Activated naive CD8-positive, alpha-beta T cell treated with anti-CD3 and anti-CD28 coated beads, Interleukin-2, amount 10 ng/mL, durations not matched to agents 7 days and 5 days (primary cell): ENCODE measurements at regions not wholly inside any gene's neighbourhood (a gene's known extent, or its start where the extent isn't known, plus 50 kb on each side); places are given as distances from the start of the nearest gene placed in this dataset.

Experiments
- ATAC-seq: fragments of 150-1000 bp; cut with Tn5 transposase; one replicate; pipeline ENCODE4 v1.10.0; 2021; ENCODE audit warnings: low read depth, moderate library complexity
- POLR2A ChIA-PET: fragments of 350-600 bp; sonication (Branson Sonifier 250); formaldehyde crosslinking; loops from one replicate; lab custom pipeline; 2021; ENCODE audit warnings: antibody characterized with exemption; lab: Charles Lee
- DNase-seq: peaks from one replicate; pipeline ENCODE4 v3.0.0; 2021
- H3K27ac Mint-ChIP-seq: one replicate; pipeline ENCODE4 v1.8.0; 2022; ENCODE audit warnings: mild to moderate bottlenecking, mixed read lengths
- H3K27me3 Mint-ChIP-seq: one replicate; pipeline ENCODE4 v1.8.0; 2022; ENCODE audit warnings: mild to moderate bottlenecking, moderate library complexity, mixed read lengths
- H3K36me3 Mint-ChIP-seq: one replicate; pipeline ENCODE4 v1.8.0; 2021; ENCODE audit warnings: mild to moderate bottlenecking, mixed read lengths
- H3K4me1 Mint-ChIP-seq: one replicate; pipeline ENCODE4 v1.8.0; 2021; ENCODE audit warnings: mixed read lengths
- H3K4me3 Mint-ChIP-seq: one replicate; pipeline ENCODE4 v1.8.0; 2022; ENCODE audit warnings: mild to moderate bottlenecking, moderate library complexity, mixed read lengths
- H3K9me3 Mint-ChIP-seq: one replicate; pipeline ENCODE4 v1.8.0; 2021; ENCODE audit warnings: mixed read lengths

DNA sequence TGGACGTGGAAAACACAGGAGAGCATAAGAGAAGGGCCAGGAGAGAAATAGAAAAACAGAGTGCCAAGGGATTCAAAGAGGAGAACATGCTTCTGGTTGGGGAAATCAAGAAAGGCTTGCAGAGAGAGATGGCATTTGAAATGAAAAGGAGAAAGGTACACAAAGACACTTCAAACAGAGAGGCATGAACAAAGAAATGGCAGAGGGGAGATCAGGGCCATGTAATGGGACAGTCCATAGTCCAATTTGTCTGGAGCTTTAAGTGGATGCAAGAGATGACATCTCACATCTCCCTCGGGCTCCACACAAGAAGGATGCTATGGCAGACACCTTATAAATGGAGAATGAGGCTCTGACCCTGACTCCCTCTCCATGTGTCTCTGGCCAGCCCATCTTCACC lies 331.1 kb downstream of the MLLT3 start:
- POLR2A ChIA-PET, result interaction anchor here (0.8 kb wide), 1 partner anchor 16 kb away, joined by 3 read pairs; no protein-coding TSS in a partner anchor
- DNase-seq, result no peak
- no peak overlapping the region for H3K27ac Mint-ChIP-seq

DNA sequence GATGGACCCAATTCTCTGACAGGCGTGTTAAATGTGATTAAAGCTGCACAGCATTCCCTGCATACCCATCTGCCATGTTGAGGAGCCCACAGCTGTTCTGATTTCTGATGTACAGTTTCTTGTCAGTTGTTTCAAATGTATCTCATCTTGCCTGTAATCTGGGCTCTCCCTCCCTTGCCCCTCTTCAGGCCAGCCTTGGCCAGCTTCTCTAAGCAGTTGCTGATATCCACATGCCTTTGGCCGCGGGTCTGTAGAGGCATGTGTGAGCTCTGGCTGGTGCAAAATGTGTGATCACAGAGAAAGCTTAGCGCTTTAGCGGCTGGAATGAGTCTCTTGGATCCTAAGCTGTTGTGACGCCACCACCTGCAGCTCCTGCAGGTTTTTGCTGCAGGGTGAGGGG lies 332.0 kb downstream of the MLLT3 start:
- H3K4me3 Mint-ChIP-seq, result no peak overlapping the region
- POLR2A ChIA-PET, result no interaction called here
- ATAC-seq, result no peak
- H3K27ac Mint-ChIP-seq, result no peak overlapping the region
- H3K27me3 Mint-ChIP-seq, result no peaks in the 10 kb centered on the region
- no peak for DNase-seq
- H3K4me1 Mint-ChIP-seq, result peaks cover 23% of the 10 kb centered on the region
- H3K36me3 Mint-ChIP-seq, result peaks cover 57% of the 10 kb centered on the region
- H3K9me3 Mint-ChIP-seq, result peaks cover 20% of the 10 kb centered on the region

More for the DNA sequence above, 331.1 kb downstream of the MLLT3 start:
- no peak overlapping the region for H3K4me3 Mint-ChIP-seq
- peaks cover 20% of the 10 kb centered on the region for H3K9me3 Mint-ChIP-seq
- no peaks in the 10 kb centered on the region for H3K27me3 Mint-ChIP-seq
- no peak for ATAC-seq
- peaks cover 51% of the 10 kb centered on the region for H3K36me3 Mint-ChIP-seq
- peaks cover 13% of the 10 kb centered on the region for H3K4me1 Mint-ChIP-seq

DNA sequence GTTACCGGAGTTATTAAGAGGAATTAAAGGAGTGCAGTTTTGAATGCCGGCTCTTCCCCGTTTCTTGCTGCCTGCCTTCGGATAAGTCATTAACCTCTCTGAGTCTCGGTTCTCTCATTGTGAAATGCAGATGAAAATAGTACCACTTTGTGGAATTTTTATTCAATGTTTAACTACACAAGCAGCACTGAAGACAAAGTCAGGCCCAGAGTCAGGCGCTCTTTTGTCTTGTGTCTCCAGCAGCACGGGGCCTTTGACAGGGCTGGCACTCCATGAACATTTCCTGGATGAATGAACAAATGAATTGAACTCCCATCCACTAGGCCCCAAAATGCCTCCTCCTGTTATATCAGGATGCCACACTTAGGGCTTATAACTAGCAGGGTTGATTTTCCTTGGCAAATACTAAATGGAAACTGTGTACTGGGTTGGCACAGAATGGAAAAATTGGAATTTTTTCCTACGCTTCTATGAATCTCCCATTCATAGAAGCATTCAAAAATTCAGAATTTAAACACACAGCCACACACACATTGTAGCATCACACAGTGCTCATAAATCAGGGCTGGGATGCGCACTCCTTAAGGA lies 332.8 kb downstream of the MLLT3 start:
- Mint-ChIP-seq H3K9me3 (peaks cover 20% of the 10 kb centered on the region), H3K4me3 (no peak overlapping the region), H3K27ac (peak overlapping the region; percentile 17), H3K4me1 (peaks cover 25% of the 10 kb centered on the region), H3K27me3 (no peaks in the 10 kb centered on the region), H3K36me3 (peaks cover 57% of the 10 kb centered on the region)
- ATAC-seq (no peak), DNase-seq (no peak)
- POLR2A ChIA-PET, result no interaction called here

DNA sequence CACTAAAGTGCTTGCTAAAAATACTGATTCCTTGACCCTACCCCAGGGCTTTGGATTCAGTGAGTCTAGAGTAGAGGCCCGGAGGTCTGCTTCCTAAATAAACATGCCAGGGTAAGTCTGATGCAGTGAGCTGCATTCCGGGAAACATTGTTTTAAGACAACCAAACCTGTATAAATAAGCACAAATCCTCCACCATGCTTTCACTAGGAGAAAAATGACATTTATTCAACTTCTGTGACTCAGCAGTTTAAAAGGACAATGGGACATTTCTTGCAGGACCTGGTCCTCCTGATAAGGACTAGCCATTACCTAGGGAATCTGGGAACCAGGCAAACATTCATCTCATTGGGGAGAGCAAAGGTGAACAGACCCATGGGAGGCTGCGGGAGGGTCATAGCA lies 335.3 kb downstream of the MLLT3 start:
- H3K4me1 Mint-ChIP-seq, result peaks cover 25% of the 10 kb centered on the region
- POLR2A ChIA-PET, result no interaction called here
- no peaks in the 10 kb centered on the region for H3K27me3 Mint-ChIP-seq
- ATAC-seq (no peak), DNase-seq (no peak)
- no peak overlapping the region for H3K27ac Mint-ChIP-seq
- peaks cover 14% of the 10 kb centered on the region for H3K9me3 Mint-ChIP-seq
- peaks cover 48% of the 10 kb centered on the region for H3K36me3 Mint-ChIP-seq
- no peak overlapping the region for H3K4me3 Mint-ChIP-seq

DNA sequence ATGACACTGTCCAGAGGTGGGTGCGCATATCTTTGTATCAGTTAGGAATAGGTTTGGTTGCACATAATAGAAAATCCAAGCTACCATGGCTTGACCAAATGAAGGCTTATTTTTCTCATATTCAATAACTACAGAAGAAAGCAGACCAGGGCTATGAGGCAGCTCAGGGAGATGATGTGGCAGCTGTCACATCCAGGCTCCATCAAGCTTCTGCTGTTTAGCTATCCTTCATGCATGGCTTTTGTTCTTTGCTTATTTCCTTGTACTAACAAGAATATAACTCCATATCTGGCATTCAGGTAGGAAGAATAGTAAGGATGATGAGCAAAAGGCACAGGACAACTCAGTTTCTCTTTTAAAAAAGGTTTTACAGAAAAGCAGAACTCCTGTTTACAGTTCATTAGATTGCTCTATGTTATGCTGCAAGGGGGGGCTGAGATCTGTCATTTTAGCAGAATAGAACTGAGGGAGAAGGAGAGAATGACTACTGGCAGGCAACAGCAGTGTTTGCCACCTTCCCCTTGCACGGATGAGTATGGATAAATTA lies 336.1 kb downstream of the MLLT3 start:
- Mint-ChIP-seq H3K27me3 (no peaks in the 10 kb centered on the region), H3K4me1 (peaks cover 25% of the 10 kb centered on the region), H3K4me3 (no peak overlapping the region), H3K27ac (no peak overlapping the region), H3K36me3 (peaks cover 44% of the 10 kb centered on the region), H3K9me3 (peaks cover 10% of the 10 kb centered on the region)
- POLR2A ChIA-PET, result interaction anchor here (1.0 kb wide), 1 partner anchor 336 kb away, joined by 3 read pairs; the partner anchor contains the start of gene MLLT3
- DNase-seq, result no peak
- no peak for ATAC-seq

DNA sequence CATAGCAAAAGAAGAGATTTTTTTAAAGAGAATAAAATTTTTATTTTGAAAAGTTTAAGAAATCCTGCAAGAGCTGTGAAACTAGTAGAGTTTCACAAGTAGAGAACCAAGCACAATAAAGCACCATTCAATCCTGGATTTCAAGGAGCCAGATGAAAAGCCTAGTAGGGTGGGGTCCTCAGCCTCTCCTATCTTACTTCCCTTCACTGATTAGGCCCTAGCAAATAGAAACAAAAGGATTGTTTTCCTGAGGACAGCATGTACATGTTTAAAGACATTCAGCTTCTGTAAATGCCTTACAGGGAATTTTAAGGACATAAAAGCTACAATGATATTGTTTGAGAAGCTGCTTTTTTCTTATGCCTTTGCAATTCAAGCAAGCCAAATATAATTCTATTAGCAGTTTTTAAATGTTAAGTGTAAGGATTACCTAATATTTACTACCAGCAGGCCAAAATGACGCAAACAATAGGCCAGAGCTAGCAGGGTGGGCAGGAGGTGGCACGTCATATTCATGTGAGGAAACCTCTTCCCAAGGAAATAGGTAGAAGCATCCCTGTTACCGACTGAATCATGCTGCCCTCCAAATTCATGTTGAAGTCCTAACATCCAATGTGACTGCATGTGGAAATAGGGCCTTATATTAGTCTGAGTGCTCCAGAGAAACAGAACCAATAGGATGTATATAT lies 337.6 kb downstream of the MLLT3 start:
- peaks cover 30% of the 10 kb centered on the region for H3K4me1 Mint-ChIP-seq
- DNase-seq (no peak), ATAC-seq (no peak)
- peaks cover 43% of the 10 kb centered on the region for H3K36me3 Mint-ChIP-seq
- peaks cover 14% of the 10 kb centered on the region for H3K9me3 Mint-ChIP-seq
- H3K27ac Mint-ChIP-seq, result no peak overlapping the region
- no peaks in the 10 kb centered on the region for H3K27me3 Mint-ChIP-seq
- POLR2A ChIA-PET, result no interaction called here
- no peak overlapping the region for H3K4me3 Mint-ChIP-seq

DNA sequence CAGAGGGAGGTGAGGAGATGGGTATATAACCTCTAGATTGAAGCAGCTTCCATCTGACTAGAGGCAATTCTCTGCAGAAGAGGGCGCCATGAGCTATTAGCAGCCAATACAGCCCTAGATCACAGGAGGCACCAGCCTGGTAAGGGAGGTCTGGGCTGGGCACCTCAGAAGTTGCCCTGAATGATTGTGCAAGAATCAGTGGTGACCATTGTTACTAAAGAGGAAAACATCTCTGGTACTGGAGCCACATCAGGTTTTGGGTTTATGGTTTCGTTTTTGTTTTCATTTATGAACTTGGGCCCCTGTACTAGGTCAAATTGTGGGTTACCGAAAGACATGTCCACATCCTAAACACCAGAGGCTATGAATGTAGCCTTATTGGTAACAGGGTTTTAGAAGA lies 342.0 kb downstream of the MLLT3 start:
- POLR2A ChIA-PET, result no interaction called here
- Mint-ChIP-seq H3K9me3 (peaks cover 32% of the 10 kb centered on the region), H3K4me3 (no peak overlapping the region), H3K4me1 (peaks cover 15% of the 10 kb centered on the region), H3K36me3 (peaks cover 50% of the 10 kb centered on the region), H3K27ac (peak overlapping the region; percentile 72), H3K27me3 (no peaks in the 10 kb centered on the region)
- ATAC-seq (peak; percentile 50), DNase-seq (no peak)

DNA sequence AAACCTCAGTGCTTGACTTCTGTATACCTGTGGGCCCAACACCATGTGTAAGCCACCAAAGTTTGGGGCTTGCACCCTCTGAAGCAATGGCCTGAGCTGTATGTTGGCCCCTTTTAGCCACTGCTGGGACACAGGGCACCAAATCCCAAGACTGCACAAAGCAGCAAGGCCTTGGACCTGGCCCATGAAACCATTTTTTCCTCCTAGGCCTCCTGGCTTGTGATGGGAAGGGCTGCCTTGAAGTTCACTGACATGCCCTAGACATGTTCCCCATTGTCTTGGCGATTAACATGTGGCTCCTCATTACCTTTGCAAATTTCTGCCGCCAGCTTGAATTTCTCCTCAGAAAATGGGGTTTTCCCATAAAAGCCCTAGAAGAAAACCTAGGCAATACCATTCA lies 345.5 kb downstream of the MLLT3 start:
- Mint-ChIP-seq H3K4me3 (no peak overlapping the region), H3K36me3 (peaks cover 69% of the 10 kb centered on the region), H3K27ac (peak overlapping the region; percentile 12), H3K27me3 (no peaks in the 10 kb centered on the region), H3K9me3 (peaks cover 45% of the 10 kb centered on the region), H3K4me1 (peaks cover 37% of the 10 kb centered on the region)
- no peak for ATAC-seq
- no peak for DNase-seq
- POLR2A ChIA-PET, result no interaction called here

DNA sequence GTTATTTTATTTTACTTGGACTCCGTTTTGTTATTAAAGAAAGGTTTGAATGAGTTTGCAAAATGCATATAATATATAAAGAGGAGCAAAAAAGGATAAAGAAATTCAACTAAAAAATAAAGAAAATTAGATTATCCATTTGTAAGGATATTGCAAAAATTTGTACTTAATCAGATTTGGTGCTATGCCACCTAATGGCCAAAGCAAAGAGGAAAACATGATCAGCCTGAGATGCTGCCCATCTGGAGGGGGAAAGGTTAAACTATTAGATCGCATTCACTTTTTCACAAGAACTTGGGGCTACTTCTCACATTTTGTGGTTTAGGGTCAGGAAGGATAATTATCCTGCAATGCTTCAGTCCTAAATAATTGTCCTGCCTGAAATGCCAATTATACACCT lies 350.6 kb downstream of the MLLT3 start:
- Mint-ChIP-seq H3K4me3 (no peak overlapping the region), H3K36me3 (peaks cover 77% of the 10 kb centered on the region), H3K27ac (no peak overlapping the region), H3K9me3 (peaks cover 36% of the 10 kb centered on the region), H3K4me1 (peaks cover 51% of the 10 kb centered on the region), H3K27me3 (no peaks in the 10 kb centered on the region)
- POLR2A ChIA-PET, result no interaction called here
- no peak for ATAC-seq
- DNase-seq, result no peak

DNA sequence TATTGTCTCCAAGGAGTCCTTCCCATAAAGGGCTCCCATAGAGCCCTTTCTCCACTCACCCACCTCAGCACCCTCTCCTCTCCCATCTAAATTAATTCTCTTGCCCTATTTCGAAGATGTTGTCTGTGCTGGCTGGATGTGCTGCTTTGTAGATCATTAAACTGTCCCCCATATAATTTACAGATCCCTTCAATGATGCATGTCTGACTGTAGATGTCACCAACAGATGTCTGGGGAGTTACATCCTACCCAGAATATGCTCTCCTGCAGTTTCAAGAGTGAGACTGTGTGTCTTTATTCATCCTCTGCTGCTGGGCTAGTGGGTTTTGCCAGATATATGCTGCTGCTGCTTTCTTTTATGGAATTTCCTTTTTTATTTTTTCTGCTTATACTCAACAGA lies 351.2 kb downstream of the MLLT3 start:
- peak; percentile 89 for ATAC-seq
- peaks cover 32% of the 10 kb centered on the region for H3K9me3 Mint-ChIP-seq

DNA sequence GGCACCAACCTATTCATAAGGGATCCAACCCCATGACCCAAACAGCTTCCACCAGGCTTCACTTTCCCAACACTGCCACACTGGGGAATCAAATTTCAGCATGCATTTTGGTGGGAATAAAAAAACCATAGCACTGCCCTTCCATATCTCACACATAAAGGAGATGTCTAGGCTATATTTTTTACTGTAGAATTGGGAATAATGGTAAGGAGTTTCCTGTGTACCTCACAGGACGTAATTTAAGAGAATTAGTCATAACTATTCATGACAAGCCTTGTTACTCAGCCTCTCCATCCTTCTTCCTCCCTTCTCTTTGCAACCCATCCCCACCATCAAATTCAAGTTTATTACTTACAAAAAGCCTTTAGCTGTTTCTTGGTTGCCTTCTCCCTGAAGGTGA lies 352.1 kb downstream of the MLLT3 start:
- Mint-ChIP-seq H3K36me3 (peaks cover 77% of the 10 kb centered on the region), H3K27ac (no peak overlapping the region), H3K4me1 (peaks cover 49% of the 10 kb centered on the region), H3K4me3 (no peak overlapping the region), H3K9me3 (peaks cover 27% of the 10 kb centered on the region), H3K27me3 (no peaks in the 10 kb centered on the region)
- no peak for DNase-seq
- POLR2A ChIA-PET, result interaction anchor here (1.0 kb wide), 2 partner anchors 51 to 61 kb away, joined by 3 read pairs; no protein-coding TSS in a partner anchor
- no peak for ATAC-seq

More for the DNA sequence above, 351.2 kb downstream of the MLLT3 start:
- H3K27ac Mint-ChIP-seq, result peak overlapping the region; percentile 73
- peak overlapping the region; percentile 0 for H3K4me3 Mint-ChIP-seq
- DNase-seq, result no peak
- peaks cover 78% of the 10 kb centered on the region for H3K36me3 Mint-ChIP-seq
- H3K27me3 Mint-ChIP-seq, result no peaks in the 10 kb centered on the region
- peaks cover 51% of the 10 kb centered on the region for H3K4me1 Mint-ChIP-seq
- POLR2A ChIA-PET, result interaction anchor here (1.0 kb wide), 1 partner anchor 50 kb away, joined by 3 read pairs; no protein-coding TSS in a partner anchor

DNA sequence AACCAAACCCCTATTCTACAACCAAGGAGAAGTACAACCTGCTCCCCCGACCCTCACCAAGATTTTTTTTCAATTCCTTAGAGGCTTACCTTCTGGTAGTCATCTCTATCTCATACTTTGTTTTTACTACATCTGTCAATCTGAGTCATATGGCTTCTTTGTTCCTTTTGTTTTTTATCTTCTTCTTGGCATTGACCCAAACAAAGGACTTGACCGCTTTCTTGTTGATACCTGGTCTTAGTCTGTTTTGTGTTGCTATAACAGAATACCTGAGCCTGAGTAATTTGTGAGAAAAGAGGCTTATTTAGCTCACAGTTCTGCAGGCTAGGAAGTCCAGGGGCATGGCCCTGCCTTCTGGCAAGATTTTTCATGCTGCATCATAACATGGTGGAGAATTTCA lies 352.7 kb downstream of the MLLT3 start:
- Mint-ChIP-seq H3K4me3 (no peak overlapping the region), H3K9me3 (peaks cover 26% of the 10 kb centered on the region), H3K4me1 (peaks cover 49% of the 10 kb centered on the region), H3K36me3 (peaks cover 76% of the 10 kb centered on the region), H3K27me3 (peaks cover 3% of the 10 kb centered on the region), H3K27ac (no peak overlapping the region)
- POLR2A ChIA-PET, result interaction anchor here (1.0 to 1.5 kb wide), 2 partner anchors 27 to 60 kb away, joined by 3 to 6 read pairs; no protein-coding TSS in a partner anchor
- ATAC-seq (no peak), DNase-seq (no peak)

DNA sequence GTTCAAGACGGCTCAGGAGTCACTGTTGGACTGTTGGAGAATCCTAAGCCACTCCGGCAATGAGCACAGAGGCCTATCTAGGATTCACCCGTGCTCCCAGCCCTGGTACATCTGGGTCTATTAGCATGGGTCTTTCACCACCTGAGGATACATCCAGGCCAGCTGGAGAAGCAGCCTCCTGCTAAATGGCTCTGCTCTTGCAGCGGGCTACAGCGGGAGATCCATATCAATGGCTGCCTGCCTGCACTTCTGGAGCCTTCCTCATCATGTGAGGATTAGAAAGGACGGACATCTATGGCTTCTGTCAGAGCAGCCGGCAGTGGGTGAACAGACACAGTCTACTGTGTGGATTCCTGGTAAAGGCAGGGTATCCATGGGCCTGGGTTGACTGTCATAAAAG lies 357.4 kb downstream of the MLLT3 start:
- Mint-ChIP-seq H3K27me3 (peaks cover 3% of the 10 kb centered on the region), H3K36me3 (peaks cover 54% of the 10 kb centered on the region), H3K9me3 (peaks cover 22% of the 10 kb centered on the region), H3K4me3 (no peak overlapping the region), H3K27ac (no peak overlapping the region), H3K4me1 (peaks cover 21% of the 10 kb centered on the region)
- no peak for ATAC-seq
- no peak for DNase-seq
- POLR2A ChIA-PET, result interaction anchor here (0.5 kb wide), 1 partner anchor 36 kb away, joined by 3 read pairs; no protein-coding TSS in a partner anchor
